HG03066 (cell line): ENCODE measurements at regions not wholly inside any gene's neighbourhood (a gene's known extent, or its start where the extent isn't known, plus 50 kb on each side); places are given as distances from the start of the nearest gene placed in this dataset.
"Not testable (repeated sequence)": the region's sequence is repeated elsewhere in the genome, so short reads cannot be mapped to it uniquely, and the experiment has no call there.

Experiments used
- ATAC-seq: cut with Tn5 transposase; IDR thresholded peaks from one replicate; pipeline ENCODE4 v1.9.1; 2021; ENCODE audit warnings: low read depth; ENCODE audit not compliant: unreplicated experiment

GRCh38 chr2:226121046-226121738 lies 678.4 kb downstream of the IRS1 start:
- ATAC-seq = no peak

DNA sequence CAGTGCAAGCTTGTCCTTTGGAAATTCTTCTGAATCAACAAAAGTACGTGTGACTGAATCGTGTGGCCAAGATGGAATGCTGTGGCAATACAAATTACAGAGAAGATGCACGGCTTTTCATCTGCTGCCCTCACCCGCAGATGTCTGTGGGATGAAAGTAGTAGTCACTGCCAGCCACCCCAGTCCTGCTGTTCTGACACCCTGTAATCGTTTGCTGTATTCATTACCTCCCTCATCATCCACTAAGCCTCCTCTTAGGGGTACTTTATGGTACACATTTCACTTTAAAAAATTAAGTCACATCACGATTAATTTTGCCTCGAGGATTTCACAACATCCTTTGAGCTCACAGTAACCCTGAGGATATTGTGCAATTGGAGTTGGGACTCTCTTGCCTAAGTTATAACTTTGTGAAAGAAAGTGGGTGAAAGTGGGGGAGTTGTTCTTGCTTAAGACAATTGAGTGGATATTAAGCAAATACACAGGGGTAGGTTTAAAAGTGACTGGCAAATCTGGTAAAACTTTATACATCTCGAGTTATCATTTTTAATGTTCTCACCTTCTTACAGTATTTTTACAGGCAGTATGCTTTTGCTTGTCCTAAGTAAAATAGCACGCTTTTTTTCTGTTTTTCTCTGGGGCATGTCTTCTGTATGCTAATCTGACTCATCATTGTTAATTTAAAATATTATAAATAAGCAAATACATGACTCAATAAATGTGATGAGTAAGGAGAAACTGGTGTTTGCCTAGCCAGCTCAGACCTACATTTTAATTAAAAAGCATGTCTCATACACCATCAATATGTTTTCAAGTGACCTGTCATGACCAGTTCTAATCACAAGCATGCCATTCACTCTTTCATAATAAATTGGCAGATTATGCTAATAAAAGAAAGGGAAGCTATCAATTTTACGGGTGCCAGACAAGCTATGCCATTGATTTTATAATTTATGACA lies 680.9 kb downstream of the IRS1 start:
- ATAC-seq = no peak

DNA sequence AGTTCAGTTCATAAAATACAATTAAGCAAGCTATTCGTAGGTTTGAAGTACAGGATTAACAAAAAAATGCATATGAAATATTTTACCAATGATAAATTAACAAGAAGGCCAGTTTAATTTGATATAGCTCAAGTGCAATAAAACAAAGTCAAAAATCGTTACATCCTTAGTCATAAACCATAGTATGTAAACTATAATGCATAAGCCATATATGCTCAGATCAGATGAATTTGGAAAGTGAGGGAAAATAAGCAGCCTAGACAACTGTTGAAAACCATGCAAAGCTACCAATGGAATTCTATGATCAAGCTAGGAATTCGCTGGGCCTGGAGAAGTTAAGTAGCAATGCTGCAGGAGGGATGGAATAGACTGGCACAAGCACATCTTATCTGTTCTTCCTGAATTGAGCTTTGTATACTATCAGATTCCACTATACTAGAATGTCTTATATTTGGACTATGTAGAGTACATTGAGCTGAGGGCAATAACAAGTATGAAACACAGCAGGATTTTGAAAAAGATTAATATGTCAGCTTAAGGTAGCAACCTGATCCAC lies 682.0 kb downstream of the IRS1 start:
- ATAC-seq = no peak

GRCh38 chr2:226116346-226116745 lies 683.3 kb downstream of the IRS1 start:
- no peak for ATAC-seq

DNA sequence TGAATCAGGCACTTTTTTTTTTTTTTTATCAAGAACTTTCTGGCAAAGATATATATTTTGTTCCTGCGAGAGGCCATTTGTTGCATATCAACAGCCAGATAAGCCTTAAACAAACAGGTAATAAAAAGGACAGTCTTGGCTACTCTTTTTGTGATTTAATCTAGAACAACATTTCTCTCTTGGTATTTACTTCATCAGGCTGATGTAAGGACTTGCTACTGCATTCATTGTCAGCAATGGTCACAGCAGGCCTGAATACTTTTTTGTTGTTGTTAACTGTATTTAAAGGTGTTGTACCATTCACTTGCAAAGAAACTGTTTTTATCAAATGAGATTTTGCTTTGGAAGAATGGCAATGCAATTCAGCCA lies 683.8 kb downstream of the IRS1 start:
- ATAC-seq = no peak

GRCh38 chr2:226115102-226115831 lies 684.4 kb downstream of the IRS1 start:
- ATAC-seq = no peak

- ATAC-seq = no peak
These were observed 685.2 kb downstream of the IRS1 start for GRCh38 chr2:226114436-226114835.

DNA sequence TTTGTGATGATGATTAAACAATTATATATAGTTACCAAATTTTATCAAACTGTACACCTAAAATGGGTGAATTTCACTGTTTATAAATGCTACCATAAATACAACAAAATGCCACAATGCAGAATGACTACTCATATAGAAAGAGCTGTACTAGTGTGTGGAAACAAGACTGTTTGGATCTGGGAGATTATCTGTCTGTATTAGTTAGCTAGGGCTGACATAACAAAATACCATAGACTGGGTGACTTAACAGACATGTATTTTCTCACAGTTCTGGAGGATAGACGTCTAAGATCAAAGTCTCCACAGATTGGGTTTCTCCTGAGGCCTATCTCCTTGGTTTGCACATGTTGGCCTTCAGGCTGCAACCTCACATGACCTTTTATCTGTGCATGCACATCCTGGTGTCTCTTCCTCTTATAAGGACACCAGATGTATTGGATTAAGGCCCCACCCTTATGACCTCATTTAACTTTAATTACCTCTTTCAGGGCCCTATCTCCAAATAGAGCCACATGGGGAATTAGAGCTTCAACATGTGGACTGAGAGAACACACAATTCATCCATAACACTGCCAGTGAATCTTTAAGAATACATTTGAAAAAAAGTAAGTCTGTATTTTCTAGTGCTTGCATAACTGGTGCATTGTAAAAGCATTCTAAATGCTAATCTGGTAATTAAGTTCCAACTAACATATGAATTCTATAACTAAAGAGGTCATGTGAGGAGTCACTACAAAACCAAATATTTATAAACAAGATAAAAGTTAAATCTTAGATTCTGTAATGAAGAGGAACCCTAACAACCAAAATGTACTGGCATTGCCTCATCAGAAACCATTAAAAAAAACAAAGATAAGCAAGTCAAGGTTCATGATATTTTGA lies 699.6 kb downstream of the NYAP2 start:
- no peak for ATAC-seq

- no peak for ATAC-seq
These were observed 695.5 kb downstream of the NYAP2 start for GRCh38 chr2:226095058-226095457.

GRCh38 chr2:226093364-226093763 lies 693.9 kb downstream of the NYAP2 start:
- ATAC-seq = no peak

GRCh38 chr2:226088366-226088674 lies 688.8 kb downstream of the NYAP2 start:
- no peak for ATAC-seq

DNA sequence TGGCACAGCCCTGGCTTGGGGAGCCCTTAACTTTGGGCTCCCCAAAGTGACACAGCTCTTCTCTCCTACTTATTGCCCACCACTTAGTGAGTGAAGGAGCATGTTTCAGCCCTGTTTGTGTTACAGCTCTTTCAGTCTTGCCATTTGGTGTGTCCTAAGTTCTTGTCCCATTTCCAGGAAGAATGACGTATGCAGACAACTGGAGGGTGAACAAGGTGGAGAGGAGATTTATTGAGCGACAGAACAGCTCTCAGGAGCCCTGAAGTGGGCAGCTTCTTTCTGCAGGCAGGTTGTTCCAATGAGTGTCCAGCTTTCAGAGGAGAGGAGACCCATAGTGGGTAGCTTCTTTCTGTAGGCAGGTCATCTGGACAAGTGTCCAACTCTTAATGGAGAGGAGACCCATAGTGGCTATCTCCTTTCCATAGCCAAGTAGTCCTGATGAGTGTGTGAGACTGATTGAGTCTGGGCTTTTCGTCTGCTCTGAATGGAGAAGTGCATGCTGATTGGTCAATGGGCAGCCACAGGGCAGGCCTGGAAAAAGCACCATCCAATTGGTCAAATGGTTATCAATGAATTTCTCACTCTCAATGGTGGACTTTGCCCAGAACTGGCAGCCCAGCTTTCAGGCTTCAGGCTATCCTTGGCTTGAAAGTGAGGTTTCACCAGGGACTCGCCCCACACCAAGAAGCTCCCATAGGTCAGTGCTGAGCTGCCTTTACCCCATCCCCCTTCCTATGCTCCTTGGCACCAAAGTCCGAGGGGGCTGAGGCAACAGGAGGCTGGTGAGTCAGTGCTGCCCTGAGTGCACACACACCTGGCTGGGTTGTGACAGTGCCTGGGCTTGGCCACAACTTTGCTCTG lies 688.2 kb downstream of the NYAP2 start:
- no peak for ATAC-seq

DNA sequence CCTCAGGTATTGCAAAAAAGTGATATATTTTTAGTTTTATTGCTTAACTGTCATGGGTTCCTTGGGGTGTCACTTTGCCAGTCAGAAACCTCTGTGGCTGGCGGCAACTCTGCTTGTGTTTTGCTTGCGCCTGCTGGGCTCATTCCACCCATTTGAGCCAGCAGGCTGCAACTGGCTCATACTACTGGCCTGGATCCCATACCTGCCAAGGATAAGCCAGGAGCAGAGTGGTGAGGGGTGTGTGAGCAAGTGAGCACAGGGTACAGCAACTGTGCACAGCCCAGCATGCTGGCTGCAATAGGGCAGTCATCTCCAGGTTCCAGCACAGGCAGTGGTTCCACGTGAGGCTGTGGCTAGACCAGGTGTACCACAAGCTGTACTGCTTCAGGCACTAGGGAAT lies 687.5 kb downstream of the NYAP2 start:
- no peak for ATAC-seq

- no peak for ATAC-seq
These were observed 686.7 kb downstream of the NYAP2 start for GRCh38 chr2:226086190-226086589.

GRCh38 chr2:226085425-226085824 lies 685.9 kb downstream of the NYAP2 start:
- ATAC-seq = not testable (repeated sequence)

- no peak for ATAC-seq
These were observed 680.8 kb downstream of the NYAP2 start for GRCh38 chr2:226080334-226080733.

- no peak for ATAC-seq
These were observed 680.2 kb downstream of the NYAP2 start for GRCh38 chr2:226079671-226080181.

- no peak for ATAC-seq
These were observed 679.7 kb downstream of the NYAP2 start for GRCh38 chr2:226079196-226079595.

DNA sequence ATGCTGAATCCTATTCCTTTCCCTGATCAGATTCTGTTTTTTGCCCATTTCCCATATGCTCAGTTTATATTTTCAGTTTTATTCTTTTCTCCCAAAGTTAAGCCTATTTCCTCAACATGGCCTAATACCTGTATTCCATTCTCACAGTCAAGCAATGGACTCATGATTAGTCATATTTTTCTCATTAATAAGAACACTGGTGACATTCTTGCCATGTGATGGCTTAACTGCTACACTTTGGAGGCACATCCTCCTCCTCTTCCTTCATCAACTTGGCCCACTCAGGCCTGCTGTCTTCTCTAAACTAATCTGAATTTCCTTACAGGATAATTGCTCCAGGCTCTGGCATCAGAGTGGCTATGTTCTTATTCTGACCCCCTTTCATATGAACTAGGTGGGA lies 679.2 kb downstream of the NYAP2 start:
- ATAC-seq = no peak
